Osteoblast (primary cell): ENCODE measurements at regions not wholly inside any gene's neighbourhood (a gene's known extent, or its start where the extent isn't known, plus 50 kb on each side); places are given as distances from the start of the nearest gene placed in this dataset.

Source experiments
- DNase-seq: peaks from one replicate; pipeline ENCODE4 v3.0.0; 2011; ENCODE audit warnings: low spot score, mixed read lengths; ENCODE audit not compliant: insufficient read length; ENCODE audit errors: missing footprints
- H2AFZ ChIP-seq: 2 replicates; pipeline ENCODE4 v1.6.0; 2011; ENCODE audit warnings: mild to moderate bottlenecking, low read length
- H3K27ac ChIP-seq: 2 replicates; pipeline ENCODE4 v1.5.1; 2011; ENCODE audit warnings: mild to moderate bottlenecking, low read depth, low read length, moderate library complexity
- H3K27me3 ChIP-seq: 2 replicates; pipeline ENCODE4 v1.6.0; 2012; ENCODE audit warnings: mild to moderate bottlenecking, control low read depth, inconsistent platforms, low read length, moderate library complexity; ENCODE audit not compliant: insufficient read depth
- H3K36me3 ChIP-seq: 2 replicates; pipeline ENCODE4 v1.5.1; 2011; ENCODE audit warnings: mild to moderate bottlenecking, low read length, control low read depth, moderate library complexity; ENCODE audit not compliant: insufficient read depth
- H3K4me1 ChIP-seq: 2 replicates; pipeline ENCODE4 v1.5.1; 2011; ENCODE audit warnings: mild to moderate bottlenecking, low read length, control low read depth, moderate library complexity; ENCODE audit not compliant: insufficient read depth
- H3K4me2 ChIP-seq: 2 replicates; pipeline ENCODE4 v1.6.0; 2011; ENCODE audit warnings: mild to moderate bottlenecking, low read length; ENCODE audit not compliant: insufficient read depth
- H3K4me3 ChIP-seq: fragments of 200-600 bp; sonication (generic); 3 replicates; pipeline ENCODE4 v1.5.1; 2012; ENCODE audit warnings: mild to moderate bottlenecking, low read length, inconsistent platforms; ENCODE audit not compliant: insufficient read depth
- H3K79me2 ChIP-seq: 2 replicates; pipeline ENCODE4 v1.6.0; 2012; ENCODE audit warnings: mild to moderate bottlenecking, low read length, control low read depth, inconsistent platforms; ENCODE audit not compliant: insufficient read depth
- H3K9me3 ChIP-seq: 2 replicates; pipeline ENCODE4 v1.5.1; 2011; ENCODE audit warnings: low read depth, low read length, control low read depth
- H4K20me1 ChIP-seq: 2 replicates; pipeline ENCODE4 v1.6.0; 2012; ENCODE audit warnings: mild to moderate bottlenecking, low read length, control low read depth; ENCODE audit not compliant: insufficient read depth
- CTCF ChIP-seq: IDR thresholded peaks from 2 replicates; pipeline ENCODE4 v1.5.1; 2011; ENCODE audit warnings: mild to moderate bottlenecking, low read depth, low read length, moderate library complexity; ENCODE audit errors: extremely low read depth

GRCh38 chr2:489084-489483 lies 188.1 kb downstream of the TMEM18 start:
- peak; percentile 25 for DNase-seq
- Histone ChIP-seq H2AFZ (no peak overlapping the region), H3K36me3 (no peaks in the 10 kb centered on the region)

GRCh38 chr2:487186-488079 lies 189.8 kb downstream of the TMEM18 start:
- no peak overlapping the region for H2AFZ ChIP-seq
- no peak overlapping the region for H3K4me3 ChIP-seq
- DNase-seq = no peak
- TF ChIP-seq CTCF = no peak
- H3K4me2 ChIP-seq = no peak overlapping the region
- H3K27ac ChIP-seq = no peak overlapping the region
- H3K36me3 ChIP-seq = no peaks in the 10 kb centered on the region
- H3K9me3 ChIP-seq = peaks cover 3% of the 10 kb centered on the region
- no peaks in the 10 kb centered on the region for H4K20me1 ChIP-seq
- H3K79me2 ChIP-seq = no peaks in the 10 kb centered on the region
- no peaks in the 10 kb centered on the region for H3K27me3 ChIP-seq
- no peaks in the 10 kb centered on the region for H3K4me1 ChIP-seq

More at GRCh38 chr2:489084-489483, 188.1 kb downstream of the TMEM18 start:
- Histone ChIP-seq H3K4me3 (no peak overlapping the region), H4K20me1 (no peaks in the 10 kb centered on the region), H3K27ac (no peak overlapping the region), H3K4me1 (no peaks in the 10 kb centered on the region), H3K4me2 (no peak overlapping the region), H3K9me3 (peaks cover 3% of the 10 kb centered on the region), H3K27me3 (no peaks in the 10 kb centered on the region), H3K79me2 (no peaks in the 10 kb centered on the region)
- TF ChIP-seq CTCF = no peak

DNA sequence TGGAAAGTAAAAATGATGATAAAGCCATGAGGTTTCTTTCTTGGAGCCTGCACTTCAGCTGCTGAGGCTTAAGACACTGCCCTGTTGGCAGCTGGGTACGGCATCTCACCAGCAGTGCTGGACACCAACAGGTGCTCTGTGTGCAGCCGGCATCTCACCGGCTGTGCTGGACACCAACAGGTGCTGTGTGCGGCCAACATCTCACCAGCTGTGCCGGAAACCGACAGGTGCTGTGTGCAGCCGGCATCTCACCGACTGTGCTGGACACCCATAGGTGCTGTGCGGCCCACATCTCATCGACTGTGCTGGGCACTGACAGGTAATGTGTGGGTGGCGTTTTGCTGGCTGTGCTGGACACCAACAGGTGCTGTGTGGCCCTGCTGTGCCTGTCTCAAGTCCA lies 190.8 kb downstream of the TMEM18 start:
- no peaks in the 10 kb centered on the region for H3K36me3 ChIP-seq
- DNase-seq = no peak
- no peak overlapping the region for H3K4me2 ChIP-seq
- H3K27ac ChIP-seq = no peak overlapping the region
- TF ChIP-seq CTCF = no peak
- H2AFZ ChIP-seq = no peak overlapping the region
- H3K9me3 ChIP-seq = peaks cover 3% of the 10 kb centered on the region
- H3K4me3 ChIP-seq = no peak overlapping the region
- H3K27me3 ChIP-seq = no peaks in the 10 kb centered on the region
- no peaks in the 10 kb centered on the region for H3K4me1 ChIP-seq
- no peaks in the 10 kb centered on the region for H4K20me1 ChIP-seq
- H3K79me2 ChIP-seq = no peaks in the 10 kb centered on the region

DNA sequence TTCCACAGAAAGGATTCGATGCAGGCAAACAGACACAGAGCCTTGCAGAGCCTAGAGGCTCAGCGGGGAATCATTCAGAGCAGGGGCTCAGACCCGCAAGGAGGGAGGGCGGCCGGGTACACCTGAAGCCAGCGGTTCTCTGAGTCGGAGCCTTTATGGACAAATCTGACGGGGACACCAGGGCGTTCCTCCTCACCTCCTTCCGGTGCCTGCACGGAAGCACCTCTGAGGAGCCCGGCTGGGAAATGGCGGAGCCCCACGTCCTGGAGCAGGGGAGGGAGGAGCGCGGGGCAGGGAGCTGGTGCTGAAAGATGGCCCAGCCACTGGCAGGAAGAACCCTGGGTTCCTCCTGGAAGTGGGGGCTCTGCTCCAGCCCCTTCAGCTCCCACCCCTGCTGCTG lies 193.5 kb upstream of the ALKAL2 start:
- no peak for DNase-seq
- no peak for TF ChIP-seq CTCF
- H4K20me1 ChIP-seq = no peaks in the 10 kb centered on the region

More for the DNA sequence above, 193.5 kb upstream of the ALKAL2 start:
- H3K9me3 ChIP-seq = no peaks in the 10 kb centered on the region
- no peak overlapping the region for H3K27ac ChIP-seq
- no peaks in the 10 kb centered on the region for H3K4me1 ChIP-seq
- no peak overlapping the region for H2AFZ ChIP-seq
- H3K79me2 ChIP-seq = no peaks in the 10 kb centered on the region
- H3K4me3 ChIP-seq = no peak overlapping the region
- no peaks in the 10 kb centered on the region for H3K36me3 ChIP-seq
- no peaks in the 10 kb centered on the region for H3K27me3 ChIP-seq
- no peak overlapping the region for H3K4me2 ChIP-seq
